Activated T-helper 17 cell treated with anti-CD3 and anti-CD28 coated beads, Interleukin-2, amount 50 U/mL, for 72 hours (primary cell): ENCODE measurements at regions not wholly inside any gene's neighbourhood (a gene's known extent, or its start where the extent isn't known, plus 50 kb on each side); places are given as distances from the start of the nearest gene placed in this dataset.
"Not testable (repeated sequence)": the region's sequence is repeated elsewhere in the genome, so short reads cannot be mapped to it uniquely, and the experiment has no call there.

Source experiments
- ATAC-seq: fragments of 150-1000 bp; cut with Tn5 transposase; replicated peaks from 2 replicates; pipeline ENCODE4 v1.10.0; 2021; ENCODE audit warnings: mild to moderate bottlenecking, moderate library complexity
- H3K27ac Mint-ChIP-seq: one replicate; pipeline ENCODE4 v1.8.0; 2022; ENCODE audit warnings: mixed read lengths
- H3K27me3 Mint-ChIP-seq: one replicate; pipeline ENCODE4 v1.8.0; 2022; ENCODE audit warnings: mixed read lengths
- H3K36me3 Mint-ChIP-seq: one replicate; pipeline ENCODE4 v1.8.0; 2022; ENCODE audit warnings: low read depth, mild to moderate bottlenecking, mixed read lengths
- H3K4me1 Mint-ChIP-seq: one replicate; pipeline ENCODE4 v1.8.0; 2022; ENCODE audit warnings: mixed read lengths
- H3K4me3 Mint-ChIP-seq: one replicate; pipeline ENCODE4 v1.8.0; 2022; ENCODE audit warnings: mild to moderate bottlenecking, mixed read lengths
- H3K9me3 Mint-ChIP-seq: one replicate; pipeline ENCODE4 v1.8.0; 2022; ENCODE audit warnings: mixed read lengths

GRCh38 chr11:57047610-57048009, 58.9 kb downstream of the OR5AK2 start:
- Mint-ChIP-seq H3K4me3 (no peak overlapping the region), H3K27ac (no peak overlapping the region), H3K9me3 (peaks cover 5% of the 10 kb centered on the region), H3K36me3 (no peaks in the 10 kb centered on the region), H3K27me3 (no peaks in the 10 kb centered on the region), H3K4me1 (no peaks in the 10 kb centered on the region)
- no peak for ATAC-seq

GRCh38 chr11:57049749-57050148, 61.0 kb downstream of the OR5AK2 start:
- Mint-ChIP-seq H3K4me3 (no peak overlapping the region), H3K27me3 (no peaks in the 10 kb centered on the region), H3K9me3 (peaks cover 5% of the 10 kb centered on the region), H3K36me3 (no peaks in the 10 kb centered on the region), H3K27ac (no peak overlapping the region), H3K4me1 (no peaks in the 10 kb centered on the region)
- no peak for ATAC-seq

GRCh38 chr11:57054817-57055216, 66.1 kb downstream of the OR5AK2 start:
- H3K27me3 Mint-ChIP-seq = no peaks in the 10 kb centered on the region
- H3K4me1 Mint-ChIP-seq = no peaks in the 10 kb centered on the region

GRCh38 chr11:57055744-57056143, 67.0 kb downstream of the OR5AK2 start:
- Mint-ChIP-seq H3K4me1 (no peaks in the 10 kb centered on the region), H3K4me3 (no peak overlapping the region), H3K27ac (no peak overlapping the region), H3K9me3 (no peaks in the 10 kb centered on the region), H3K27me3 (no peaks in the 10 kb centered on the region), H3K36me3 (no peaks in the 10 kb centered on the region)
- no peak for ATAC-seq

More at GRCh38 chr11:57054817-57055216, 66.1 kb downstream of the OR5AK2 start:
- H3K4me3 Mint-ChIP-seq = no peak overlapping the region
- H3K9me3 Mint-ChIP-seq = no peaks in the 10 kb centered on the region
- no peak overlapping the region for H3K27ac Mint-ChIP-seq
- no peaks in the 10 kb centered on the region for H3K36me3 Mint-ChIP-seq
- no peak for ATAC-seq

GRCh38 chr11:57056735-57057134, 68.0 kb downstream of the OR5AK2 start:
- Mint-ChIP-seq H3K36me3 (no peaks in the 10 kb centered on the region), H3K4me1 (no peaks in the 10 kb centered on the region), H3K27ac (no peak overlapping the region), H3K27me3 (no peaks in the 10 kb centered on the region), H3K4me3 (no peak overlapping the region), H3K9me3 (no peaks in the 10 kb centered on the region)
- no peak for ATAC-seq

- Mint-ChIP-seq H3K4me1 (no peaks in the 10 kb centered on the region), H3K27me3 (no peaks in the 10 kb centered on the region), H3K4me3 (no peak overlapping the region), H3K27ac (no peak overlapping the region), H3K9me3 (no peaks in the 10 kb centered on the region), H3K36me3 (no peaks in the 10 kb centered on the region)
- no peak for ATAC-seq
Observed at GRCh38 chr11:57057561-57057960, 68.8 kb downstream of the OR5AK2 start.

- H3K36me3 Mint-ChIP-seq, H3K27ac Mint-ChIP-seq, H3K4me1 Mint-ChIP-seq, H3K27me3 Mint-ChIP-seq, H3K4me3 Mint-ChIP-seq, H3K9me3 Mint-ChIP-seq, ATAC-seq: not testable (repeated sequence)
Observed at GRCh38 chr11:57062957-57063356, 74.2 kb downstream of the OR5AK2 start.

GRCh38 chr11:57069942-57070341, 81.2 kb downstream of the OR5AK2 start:
- Mint-ChIP-seq H3K36me3 (no peaks in the 10 kb centered on the region), H3K9me3 (no peaks in the 10 kb centered on the region), H3K27me3 (no peaks in the 10 kb centered on the region), H3K4me3 (no peak overlapping the region), H3K4me1 (no peaks in the 10 kb centered on the region), H3K27ac (no peak overlapping the region)
- ATAC-seq = no peak

- no peak overlapping the region for H3K4me3 Mint-ChIP-seq
- H3K36me3 Mint-ChIP-seq = no peaks in the 10 kb centered on the region
- H3K9me3 Mint-ChIP-seq = no peaks in the 10 kb centered on the region
- ATAC-seq = no peak
- H3K27me3 Mint-ChIP-seq = no peaks in the 10 kb centered on the region
- H3K27ac Mint-ChIP-seq = no peak overlapping the region
- H3K4me1 Mint-ChIP-seq = no peaks in the 10 kb centered on the region
Observed at GRCh38 chr11:57071829-57072228, 83.1 kb downstream of the OR5AK2 start.

- H3K27me3 Mint-ChIP-seq = no peaks in the 10 kb centered on the region
- no peaks in the 10 kb centered on the region for H3K9me3 Mint-ChIP-seq
- no peaks in the 10 kb centered on the region for H3K4me1 Mint-ChIP-seq
- H3K27ac Mint-ChIP-seq = no peak overlapping the region
- no peak overlapping the region for H3K4me3 Mint-ChIP-seq
- no peaks in the 10 kb centered on the region for H3K36me3 Mint-ChIP-seq
- ATAC-seq = no peak
Observed at GRCh38 chr11:57072640-57073039, 83.9 kb downstream of the OR5AK2 start.

GRCh38 chr11:57073128-57073527, 84.4 kb downstream of the OR5AK2 start:
- H3K27me3 Mint-ChIP-seq = no peaks in the 10 kb centered on the region
- ATAC-seq = no peak
- no peaks in the 10 kb centered on the region for H3K9me3 Mint-ChIP-seq
- no peak overlapping the region for H3K27ac Mint-ChIP-seq
- no peak overlapping the region for H3K4me3 Mint-ChIP-seq
- no peaks in the 10 kb centered on the region for H3K36me3 Mint-ChIP-seq
- H3K4me1 Mint-ChIP-seq = no peaks in the 10 kb centered on the region

GRCh38 chr11:57081356-57081755, 92.6 kb downstream of the OR5AK2 start:
- no peak for ATAC-seq
- Mint-ChIP-seq H3K9me3 (peaks cover 4% of the 10 kb centered on the region), H3K4me3 (no peak overlapping the region), H3K27me3 (peaks cover 3% of the 10 kb centered on the region), H3K27ac (no peak overlapping the region), H3K36me3 (no peaks in the 10 kb centered on the region), H3K4me1 (no peaks in the 10 kb centered on the region)

GRCh38 chr11:57082125-57082524, 93.4 kb downstream of the OR5AK2 start:
- Mint-ChIP-seq H3K4me1 (no peaks in the 10 kb centered on the region), H3K4me3 (no peak overlapping the region), H3K27ac (no peak overlapping the region), H3K36me3 (no peaks in the 10 kb centered on the region), H3K27me3 (peaks cover 3% of the 10 kb centered on the region), H3K9me3 (peaks cover 4% of the 10 kb centered on the region)
- no peak for ATAC-seq

- ATAC-seq = no peak
- Mint-ChIP-seq H3K4me3 (no peak overlapping the region), H3K4me1 (no peaks in the 10 kb centered on the region), H3K36me3 (no peaks in the 10 kb centered on the region), H3K27ac (no peak overlapping the region), H3K27me3 (peaks cover 3% of the 10 kb centered on the region), H3K9me3 (peaks cover 4% of the 10 kb centered on the region)
Observed at GRCh38 chr11:57083641-57084385, 95.1 kb downstream of the OR5AK2 start.

- ATAC-seq = no peak
- Mint-ChIP-seq H3K4me3 (no peak overlapping the region), H3K36me3 (no peaks in the 10 kb centered on the region), H3K4me1 (no peaks in the 10 kb centered on the region), H3K9me3 (no peaks in the 10 kb centered on the region), H3K27ac (no peak overlapping the region), H3K27me3 (peaks cover 3% of the 10 kb centered on the region)
Observed at GRCh38 chr11:57085611-57086010, 96.1 kb upstream of the LRRC55 start.

- Mint-ChIP-seq H3K27ac (no peak overlapping the region), H3K27me3 (peaks cover 5% of the 10 kb centered on the region), H3K4me3 (no peak overlapping the region), H3K9me3 (peaks cover 1% of the 10 kb centered on the region), H3K4me1 (no peaks in the 10 kb centered on the region), H3K36me3 (no peaks in the 10 kb centered on the region)
- no peak for ATAC-seq
Observed at GRCh38 chr11:57087991-57088390, 93.8 kb upstream of the LRRC55 start.
